ENCODE measurements at regions not wholly inside any gene's neighbourhood (a gene's known extent, or its start where the extent isn't known, plus 50 kb on each side); places are given as distances from the start of the nearest gene placed in this dataset.

- BruUV-seq (replicated peaks) = no TSS peak
- DNase-seq (no peak), ATAC-seq (no peak)
- H3K9ac ChIP-seq (ENCODE audit: low read length) = no peak overlapping the region
- no peaks in the 10 kb centered on the region for H4K20me1 ChIP-seq (ENCODE audit: low read length)
- intact Hi-C loops (cut with micrococcal nuclease) = no loop called here
- H3K79me2 ChIP-seq (ENCODE audit: low read length) = no peaks in the 10 kb centered on the region
- no peaks in the 10 kb centered on the region for H3K27me3 ChIP-seq (ENCODE audit: low read length)
- H3K4me3 ChIP-seq (ENCODE audit: low read length) = no peak overlapping the region
- H3K4me2 ChIP-seq (ENCODE audit: low read length) = no peak overlapping the region
- no peaks in the 10 kb centered on the region for H3K9me2 ChIP-seq (replicated peaks; ENCODE audit: low read length)
- POLR2A ChIA-PET (ENCODE audit: unreplicated experiment) = no interaction called here
- no peak overlapping the region for H2AFZ ChIP-seq (ENCODE audit: low read length)
- CTCF ChIA-PET = no interaction called here
- H3K27ac ChIP-seq (ENCODE audit: low read length) = no peak overlapping the region
- H3K4me1 ChIP-seq (ENCODE audit: insufficient read depth, low read length) = peaks cover 8% of the 10 kb centered on the region
- no peaks in the 10 kb centered on the region for H3K36me3 ChIP-seq (ENCODE audit: low read depth, low read length)
- no peaks in the 10 kb centered on the region for H3K9me3 ChIP-seq (ENCODE audit: low read length)
- H3F3A ChIP-seq (ENCODE audit: low read length, unreplicated experiment) = no peaks in the 10 kb centered on the region
- TF ChIP-seq EZH2 (IDR thresholded peaks at IDR 0.05; ENCODE audit: low read length, unreplicated experiment) = no peak
- no peak for TF ChIP-seq EZH2phosphoT487 (IDR thresholded peaks at IDR 0.05; ENCODE audit: borderline replicate concordance, low read length)
- no peak for TF ChIP-seq CTCF (conservative IDR thresholded peaks at IDR 0.05; ENCODE audit: low read depth, low read length)
Observed at GRCh38 chr9:129381481-129381957, 203.5 kb upstream of the IER5L start.

DNA sequence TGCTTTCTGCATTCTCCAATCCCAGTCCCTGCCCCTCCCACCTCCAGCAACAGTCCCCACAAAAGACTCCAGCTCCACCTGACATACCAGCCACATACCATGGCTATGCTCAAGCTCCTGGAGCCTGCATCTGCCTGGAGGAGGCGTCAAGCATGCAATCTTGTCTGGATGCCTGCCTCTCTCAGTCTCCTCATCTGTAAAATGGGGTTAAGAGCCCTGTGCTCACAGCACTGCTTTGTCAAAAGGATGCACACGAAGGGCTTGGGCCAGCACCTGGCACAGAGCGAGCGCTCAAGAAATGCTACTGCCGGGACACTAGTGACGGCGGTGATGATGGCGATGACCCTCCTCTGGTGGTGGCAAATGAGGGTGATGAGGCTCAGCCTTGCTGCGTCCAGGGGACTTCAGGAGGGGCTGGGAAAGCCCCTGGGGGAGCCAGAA is 202.9 kb upstream of the IER5L start:
- H2AFZ ChIP-seq (ENCODE audit: low read length) = no peak overlapping the region
- H4K20me1 ChIP-seq (ENCODE audit: low read length) = no peaks in the 10 kb centered on the region
- no peaks in the 10 kb centered on the region for H3F3A ChIP-seq (ENCODE audit: low read length, unreplicated experiment)
- no peaks in the 10 kb centered on the region for H3K36me3 ChIP-seq (ENCODE audit: low read depth, low read length)
- H3K4me1 ChIP-seq (ENCODE audit: insufficient read depth, low read length) = peaks cover 8% of the 10 kb centered on the region
- ATAC-seq (no peak), DNase-seq (no peak)
- CTCF ChIA-PET = no interaction called here
- H3K4me2 ChIP-seq (ENCODE audit: low read length) = no peak overlapping the region
- no peak overlapping the region for H3K27ac ChIP-seq (ENCODE audit: low read length)
- POLR2A ChIA-PET (ENCODE audit: unreplicated experiment) = no interaction called here
- no TSS peak for BruUV-seq (replicated peaks)
- no peaks in the 10 kb centered on the region for H3K9me3 ChIP-seq (ENCODE audit: low read length)
- H3K79me2 ChIP-seq (ENCODE audit: low read length) = no peaks in the 10 kb centered on the region
- no peak overlapping the region for H3K4me3 ChIP-seq (ENCODE audit: low read length)
- intact Hi-C loops (cut with micrococcal nuclease) = no loop called here
- TF ChIP-seq CTCF (conservative IDR thresholded peaks at IDR 0.05; ENCODE audit: low read depth, low read length) (no peak), EZH2phosphoT487 (IDR thresholded peaks at IDR 0.05; ENCODE audit: borderline replicate concordance, low read length) (no peak), EZH2 (IDR thresholded peaks at IDR 0.05; ENCODE audit: low read length, unreplicated experiment) (no peak)
- no peak overlapping the region for H3K9ac ChIP-seq (ENCODE audit: low read length)
- H3K9me2 ChIP-seq (replicated peaks; ENCODE audit: low read length) = no peaks in the 10 kb centered on the region
- no peaks in the 10 kb centered on the region for H3K27me3 ChIP-seq (ENCODE audit: low read length)

DNA sequence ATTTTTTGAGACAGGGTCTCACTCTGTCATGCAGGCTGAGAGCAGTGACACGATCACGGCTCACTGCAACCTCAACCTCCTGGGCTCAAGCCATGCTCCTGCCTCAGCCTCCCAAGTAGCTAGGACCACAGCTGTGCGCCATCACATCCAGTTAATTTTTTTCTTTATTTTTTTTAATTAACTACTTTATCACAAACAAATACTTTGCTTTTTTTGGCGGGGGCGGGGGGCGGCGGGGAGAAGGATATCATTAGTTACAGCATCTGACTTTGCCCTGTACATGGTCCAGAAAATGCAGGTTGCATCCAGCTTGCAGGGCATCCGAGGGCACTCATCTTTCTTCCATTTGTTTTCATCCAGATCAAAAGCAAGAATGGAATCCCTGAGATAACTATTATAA is 201.8 kb upstream of the IER5L start:
- ATAC-seq = no peak

More for the DNA sequence above, 201.8 kb upstream of the IER5L start:
- no peak overlapping the region for H3K27ac ChIP-seq (ENCODE audit: low read length)
- no peak overlapping the region for H2AFZ ChIP-seq (ENCODE audit: low read length)
- H3K36me3 ChIP-seq (ENCODE audit: low read depth, low read length) = no peaks in the 10 kb centered on the region
- H3K4me2 ChIP-seq (ENCODE audit: low read length) = no peak overlapping the region
- H3K27me3 ChIP-seq (ENCODE audit: low read length) = no peaks in the 10 kb centered on the region
- H3K9me2 ChIP-seq (replicated peaks; ENCODE audit: low read length) = no peaks in the 10 kb centered on the region
- H3K9ac ChIP-seq (ENCODE audit: low read length) = no peak overlapping the region
- CTCF ChIA-PET = no interaction called here
- H3K4me1 ChIP-seq (ENCODE audit: insufficient read depth, low read length) = peaks cover 8% of the 10 kb centered on the region
- BruUV-seq (replicated peaks) = no TSS peak
- H3F3A ChIP-seq (ENCODE audit: low read length, unreplicated experiment) = no peaks in the 10 kb centered on the region
- no peak overlapping the region for H3K4me3 ChIP-seq (ENCODE audit: low read length)
- TF ChIP-seq CTCF (conservative IDR thresholded peaks at IDR 0.05; ENCODE audit: low read depth, low read length) = no peak
- no peak for TF ChIP-seq EZH2 (IDR thresholded peaks at IDR 0.05; ENCODE audit: low read length, unreplicated experiment)
- no peak for TF ChIP-seq EZH2phosphoT487 (IDR thresholded peaks at IDR 0.05; ENCODE audit: borderline replicate concordance, low read length)
- DNase-seq = no peak
- intact Hi-C loops (cut with micrococcal nuclease) = no loop called here
- H3K9me3 ChIP-seq (ENCODE audit: low read length) = no peaks in the 10 kb centered on the region
- no peaks in the 10 kb centered on the region for H4K20me1 ChIP-seq (ENCODE audit: low read length)
- H3K79me2 ChIP-seq (ENCODE audit: low read length) = no peaks in the 10 kb centered on the region
- POLR2A ChIA-PET (ENCODE audit: unreplicated experiment) = no interaction called here

Data from PC-3 (cell line).